ENCODE measurements at regions not wholly inside any gene's neighbourhood (a gene's known extent, or its start where the extent isn't known, plus 50 kb on each side); places are given as distances from the start of the nearest gene placed in this dataset.
A peak's percentile ranks its signal among the peaks of the same experiment; 100 is the strongest.

DNA sequence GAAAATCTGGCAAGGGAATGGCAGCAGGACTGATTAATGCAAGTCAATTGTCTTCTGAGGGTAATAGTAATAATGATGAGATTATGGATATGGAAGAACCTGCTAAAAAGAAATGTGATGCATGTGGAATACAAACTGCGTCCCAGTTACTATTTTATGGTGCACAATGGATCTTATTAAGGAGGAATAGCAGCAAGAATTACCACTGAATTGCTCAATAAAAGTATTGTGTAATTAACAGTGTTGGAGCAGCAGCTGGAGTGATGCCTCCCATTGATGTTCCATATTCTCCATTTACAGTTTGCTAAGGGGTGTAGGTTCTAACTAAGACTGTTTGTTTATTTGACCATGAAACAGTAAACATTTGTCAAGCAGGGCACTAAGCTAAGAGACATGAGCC, 167.9 kb downstream of the HRH4 start:
- no peak for DNase-seq

GRCh38 chr18:24629921-24630320, 169.5 kb downstream of the HRH4 start:
- DNase-seq: no peak

DNA sequence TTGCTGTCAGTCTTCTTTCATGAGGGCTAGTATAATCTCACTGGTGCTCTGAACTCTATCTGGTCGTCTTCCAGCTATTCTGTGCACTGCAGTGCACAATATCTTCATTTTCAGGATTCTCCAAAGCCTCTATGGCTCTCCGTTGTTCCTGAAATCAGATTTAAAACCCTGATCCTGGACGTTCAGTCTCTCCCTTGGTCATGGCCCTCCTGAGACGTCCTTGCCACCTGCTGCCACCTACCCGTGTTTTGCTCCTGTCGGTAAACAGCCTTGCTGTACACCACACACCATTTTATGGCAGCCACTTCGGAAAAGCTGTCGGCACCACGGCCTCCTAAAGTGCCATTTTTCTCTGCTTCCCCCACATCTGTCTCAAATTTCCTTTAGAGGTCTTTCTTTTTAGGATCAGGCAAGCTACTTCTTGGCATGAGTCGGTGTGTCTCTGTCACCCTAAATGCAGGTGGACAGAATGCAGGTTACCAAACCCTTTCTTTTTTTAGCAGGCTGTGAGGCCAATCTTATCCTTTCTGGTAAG, 170.0 kb downstream of the HRH4 start:
- DNase-seq: no peak

- DNase-seq: no peak
Measured at GRCh38 chr18:24631243-24632025, 171.0 kb downstream of the HRH4 start.

GRCh38 chr18:24632158-24632988, 171.9 kb downstream of the HRH4 start:
- DNase-seq: no peak

GRCh38 chr18:24633121-24633520, 172.7 kb downstream of the HRH4 start:
- no peak for DNase-seq

GRCh38 chr18:24649571-24649970, 189.1 kb downstream of the HRH4 start:
- DNase-seq: no peak

DNA sequence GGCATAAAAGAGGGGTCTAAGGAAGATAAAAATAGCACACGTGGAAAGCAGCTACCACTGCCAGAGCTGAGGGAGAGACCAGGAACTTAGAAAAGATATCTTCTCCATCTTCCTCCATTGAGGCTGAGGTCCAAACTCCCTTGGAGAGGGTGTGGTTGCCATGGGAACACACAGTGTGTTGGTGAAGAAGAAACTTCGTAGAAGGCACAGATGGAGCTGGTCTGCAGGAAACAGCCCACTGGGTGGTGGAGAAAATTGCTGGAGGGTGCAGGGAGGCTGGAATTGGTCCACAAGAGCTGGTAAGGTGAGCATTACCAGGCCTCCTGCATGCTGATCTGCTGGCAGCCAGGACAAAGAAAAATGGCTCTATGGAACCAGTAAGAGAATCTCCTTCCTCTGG, 191.0 kb downstream of the HRH4 start:
- no peak for DNase-seq

- DNase-seq: no peak
Measured at GRCh38 chr18:24656050-24656449, 195.6 kb downstream of the HRH4 start.

DNA sequence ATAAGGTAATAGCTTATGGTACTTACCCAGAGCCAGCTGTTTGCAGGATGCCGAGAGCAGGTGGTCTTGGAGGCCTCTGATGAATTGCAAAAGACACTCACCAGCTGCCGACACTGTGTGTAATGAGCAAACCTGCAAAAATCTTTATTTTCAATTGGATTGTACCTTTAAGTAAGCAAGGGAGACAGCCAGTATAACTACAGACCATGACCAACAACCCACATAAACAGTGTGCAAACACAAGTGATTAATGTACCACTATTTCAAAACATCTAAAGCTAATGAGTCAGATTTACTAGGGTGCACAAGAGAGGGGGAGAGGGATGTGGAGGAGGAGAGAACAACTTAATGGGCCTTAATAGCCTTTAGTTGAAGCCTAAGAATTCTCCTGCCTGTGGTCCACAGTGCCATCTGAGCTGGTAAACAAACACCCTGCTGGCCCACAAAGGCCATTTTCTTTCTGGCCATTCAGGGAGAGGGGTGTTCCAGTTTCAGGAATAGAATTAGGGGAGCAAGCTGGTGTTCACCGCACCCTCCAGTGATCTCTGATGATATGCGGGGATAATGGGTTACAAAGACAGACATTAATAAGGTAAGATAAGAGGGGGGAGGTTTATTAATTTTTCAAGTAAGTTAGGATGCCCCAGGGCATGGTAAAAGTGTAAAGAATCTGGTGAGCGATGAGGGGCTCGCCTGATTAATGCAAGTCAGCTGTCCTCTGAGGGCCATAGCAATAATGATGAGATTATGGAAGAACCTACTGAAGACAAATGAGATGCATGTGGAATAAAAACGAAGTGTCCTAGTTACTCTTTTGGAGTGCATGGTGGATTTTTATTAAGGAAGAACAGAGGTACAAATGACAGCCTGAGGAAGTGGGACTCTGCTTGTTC, 196.4 kb downstream of the HRH4 start:
- peak; percentile 62 for DNase-seq

DNA sequence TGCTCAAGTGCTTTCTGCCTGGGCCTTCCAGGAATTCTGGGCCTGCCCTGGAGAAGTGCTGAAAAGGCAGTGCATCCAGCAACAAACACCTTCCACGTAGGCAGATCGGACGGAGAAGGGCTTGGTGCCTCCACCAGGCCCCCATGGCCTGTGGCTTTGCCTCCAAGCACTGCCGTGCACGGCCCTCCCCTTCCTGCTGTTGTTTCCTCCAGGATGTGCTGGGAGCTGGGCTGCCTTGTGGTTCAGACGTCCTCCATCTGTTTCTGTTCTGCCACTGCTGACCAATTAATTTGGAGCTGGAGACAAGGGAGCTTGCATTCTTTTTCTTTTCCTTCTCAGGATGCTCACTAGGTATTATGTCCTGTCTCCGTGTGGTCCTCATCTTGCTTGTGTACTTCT, 197.0 kb downstream of the HRH4 start:
- DNase-seq: no peak

DNA sequence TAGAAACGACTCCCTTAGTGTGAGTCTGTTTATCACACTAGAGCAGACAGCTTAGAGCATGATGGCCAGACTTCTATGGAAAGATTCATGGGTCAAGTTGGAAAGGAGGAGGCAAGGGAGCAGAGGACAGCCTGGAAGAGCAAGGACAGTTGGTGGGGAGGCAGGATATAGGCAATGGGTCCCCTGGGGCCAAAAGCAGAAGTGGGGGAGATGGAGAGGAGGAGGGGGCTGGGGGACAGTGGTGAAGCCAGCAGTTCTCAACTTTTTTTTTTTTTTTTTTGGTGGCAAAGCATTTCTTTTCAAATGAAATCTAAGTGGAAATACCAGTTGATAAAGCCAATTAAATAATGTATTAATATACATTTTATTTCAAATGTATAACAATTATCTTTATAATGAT, 197.9 kb downstream of the HRH4 start:
- no peak for DNase-seq

- peak; percentile 33 for DNase-seq
Measured at GRCh38 chr18:24659827-24660720, 199.6 kb downstream of the HRH4 start.

- no peak for DNase-seq
Measured at GRCh38 chr18:24660956-24661355, 200.5 kb downstream of the HRH4 start.

DNA sequence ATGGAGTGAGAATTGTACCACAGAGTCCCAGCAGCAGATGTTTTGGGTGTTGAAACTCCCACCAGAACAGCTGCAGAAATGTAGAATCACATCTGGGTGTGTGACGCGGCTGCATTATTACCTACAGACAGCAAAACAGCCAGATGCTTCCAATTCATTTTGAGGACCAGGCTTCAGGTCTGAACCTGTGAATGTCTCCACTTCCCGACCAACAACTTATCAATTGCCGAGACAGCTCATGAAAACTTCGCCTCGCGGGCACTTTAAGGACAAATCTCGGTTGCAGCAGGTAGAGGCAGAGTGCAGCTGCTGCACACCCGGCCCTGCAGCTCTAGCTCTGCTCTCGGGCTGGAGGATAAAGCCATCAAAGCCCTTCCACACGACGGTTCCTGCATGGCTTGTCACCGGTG, 202.0 kb downstream of the HRH4 start:
- no peak for DNase-seq

DNA sequence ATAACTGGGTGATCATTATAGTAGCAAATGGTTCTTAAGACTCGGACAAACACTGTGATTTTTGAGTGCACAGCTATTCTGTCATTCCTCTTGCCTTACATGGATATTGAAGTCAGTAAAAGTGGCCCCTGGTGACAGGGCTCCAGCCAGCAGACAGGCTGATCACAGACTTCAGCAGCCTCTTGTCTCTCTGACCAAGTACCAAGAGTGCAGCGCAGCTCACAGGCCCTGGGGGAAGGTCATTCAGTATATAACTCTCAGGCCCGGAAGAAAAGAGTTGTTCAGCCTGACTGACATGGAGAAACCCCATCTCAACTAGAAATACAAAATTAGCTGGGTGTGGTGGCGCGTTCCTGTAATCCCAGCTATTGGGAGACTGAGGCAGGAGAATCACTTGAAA, 202.6 kb downstream of the HRH4 start:
- no peak for DNase-seq

GRCh38 chr18:24669015-24669414, 208.6 kb downstream of the HRH4 start:
- DNase-seq: no peak

- no peak for DNase-seq
Measured at GRCh38 chr18:24669502-24669901, 209.1 kb downstream of the HRH4 start.

DNA sequence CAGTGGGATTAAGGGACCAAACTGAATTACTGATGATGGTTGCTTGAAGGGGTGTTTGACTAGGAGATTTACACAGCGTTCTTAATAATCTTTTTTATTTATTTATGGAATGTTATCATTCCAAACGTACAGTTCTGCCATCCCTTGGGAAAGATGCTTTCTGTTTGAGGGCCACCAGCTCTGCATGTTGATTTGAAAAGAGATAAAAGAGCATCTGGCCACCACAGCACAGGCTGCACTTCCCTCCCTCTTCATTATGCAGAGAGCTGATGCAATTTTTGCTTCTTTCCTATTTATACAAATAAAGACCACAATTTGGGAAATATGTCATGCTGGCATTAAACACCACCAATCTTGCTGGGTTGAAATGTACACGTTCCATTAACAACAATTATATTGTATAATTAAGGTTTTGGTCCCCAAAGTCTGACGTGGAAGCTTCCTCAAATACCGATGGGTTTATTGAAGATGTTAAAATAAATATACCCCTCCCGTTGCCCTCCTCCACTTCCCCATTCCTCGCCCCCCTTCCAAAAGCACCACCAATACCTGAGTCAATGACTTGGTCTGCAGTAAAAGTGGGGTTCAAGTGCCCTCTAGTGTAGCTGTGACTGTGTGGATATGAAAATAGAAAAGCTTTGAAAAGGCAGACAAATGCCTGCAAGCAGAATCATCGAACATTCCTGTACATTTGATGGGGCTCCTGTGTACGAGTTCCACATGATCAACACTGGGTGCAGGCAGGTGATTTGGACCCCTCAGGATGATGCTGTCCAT, 211.9 kb downstream of the HRH4 start:
- no peak for DNase-seq

DNA sequence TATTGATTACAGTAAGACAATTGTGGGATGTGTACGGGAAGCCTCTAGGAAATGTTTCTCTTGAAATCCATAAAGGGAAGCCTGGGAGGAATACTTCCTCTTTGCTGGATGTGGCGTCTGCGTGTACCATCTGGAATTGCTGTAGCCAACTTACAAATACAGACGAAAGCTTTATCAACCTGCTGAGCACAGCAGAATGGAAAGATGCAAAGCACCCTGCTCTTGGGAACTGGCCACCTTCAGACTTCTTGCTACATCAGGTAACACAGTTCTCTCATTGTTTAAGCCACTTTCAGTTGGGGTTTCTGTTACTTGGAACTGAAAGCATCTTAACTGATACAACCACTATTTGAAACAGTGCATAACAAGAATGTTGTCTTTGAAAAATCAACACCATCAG, 213.8 kb downstream of the HRH4 start:
- DNase-seq: no peak

DNA sequence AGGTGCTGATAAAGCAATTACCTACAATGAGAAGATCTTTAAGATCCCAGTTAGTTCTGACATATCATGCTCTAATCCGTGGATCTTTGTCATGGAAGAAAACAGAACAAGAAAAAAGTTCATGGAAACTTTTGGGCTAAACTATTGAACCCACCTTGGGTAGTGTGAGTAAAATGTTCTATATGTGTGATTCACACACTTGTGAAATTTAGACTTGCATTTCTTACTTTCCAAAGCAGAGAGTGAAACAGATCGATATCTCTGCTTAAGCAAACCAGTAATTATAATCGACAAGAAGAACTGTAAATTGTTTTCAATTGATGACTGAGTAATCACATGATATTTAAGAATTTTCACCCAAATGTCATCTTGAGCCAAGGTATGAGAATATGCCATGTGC, 214.2 kb downstream of the HRH4 start:
- no peak for DNase-seq

All from SHP77 treated with DMSO at 0.1 percent for 48 hours (cell line).